ENCODE measurements at regions not wholly inside any gene's neighbourhood (a gene's known extent, or its start where the extent isn't known, plus 50 kb on each side); places are given as distances from the start of the nearest gene placed in this dataset.

GRCh38 chr18:4808891-4809290, 353.8 kb upstream of the DLGAP1 start:
- TF ChIP-seq TAF1 (IDR thresholded peaks at IDR 0.05; ENCODE audit: low read depth) (no peak), CTCF (IDR thresholded peaks at IDR 0.05; ENCODE audit: poor library complexity, severe bottlenecking) (no peak), POLR2AphosphoS5 (IDR thresholded peaks at IDR 0.05) (no peak), RAD21 (conservative IDR thresholded peaks at IDR 0.05) (no peak), SMC3 (conservative IDR thresholded peaks at IDR 0.05; ENCODE audit: poor library complexity) (no peak), MXI1 (conservative IDR thresholded peaks at IDR 0.05; ENCODE audit: poor library complexity, severe bottlenecking) (no peak), EZH2 (IDR thresholded peaks at IDR 0.05; ENCODE audit: borderline replicate concordance, insufficient read depth, low read length, poor library complexity, severe bottlenecking) (no peak)

Measured in neural cell (in vitro differentiated cells).